HG02588 (cell line): ENCODE measurements at regions not wholly inside any gene's neighbourhood (a gene's known extent, or its start where the extent isn't known, plus 50 kb on each side); places are given as distances from the start of the nearest gene placed in this dataset.
"Not testable (repeated sequence)": the region's sequence is repeated elsewhere in the genome, so short reads cannot be mapped to it uniquely, and the experiment has no call there.

ENCODE experiments used
- ATAC-seq: cut with Tn5 transposase; IDR thresholded peaks from one replicate; pipeline ENCODE4 v1.9.1; 2021; ENCODE audit warnings: mild to moderate bottlenecking, moderate library complexity; ENCODE audit not compliant: unreplicated experiment

DNA sequence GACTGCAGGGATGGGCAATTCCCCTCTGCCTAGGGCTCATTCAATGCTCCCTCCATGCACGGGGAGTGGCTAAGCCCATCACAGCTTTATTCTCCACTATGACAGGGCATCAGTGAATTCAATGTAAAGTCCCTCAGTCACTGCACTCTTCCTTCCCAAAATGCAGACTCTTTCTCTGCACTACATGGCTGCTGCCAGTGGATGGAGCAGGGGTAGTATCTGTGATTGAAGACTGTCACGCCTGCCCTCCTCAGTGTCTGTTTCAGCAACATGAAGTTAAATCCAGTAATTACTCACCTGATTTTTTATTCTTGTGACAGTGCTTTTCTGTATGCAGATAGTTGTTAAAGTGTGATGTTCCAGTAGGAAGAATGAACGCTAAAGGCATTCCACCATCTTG is 1323.2 kb downstream of the AMY1C start:
- no peak for ATAC-seq

DNA sequence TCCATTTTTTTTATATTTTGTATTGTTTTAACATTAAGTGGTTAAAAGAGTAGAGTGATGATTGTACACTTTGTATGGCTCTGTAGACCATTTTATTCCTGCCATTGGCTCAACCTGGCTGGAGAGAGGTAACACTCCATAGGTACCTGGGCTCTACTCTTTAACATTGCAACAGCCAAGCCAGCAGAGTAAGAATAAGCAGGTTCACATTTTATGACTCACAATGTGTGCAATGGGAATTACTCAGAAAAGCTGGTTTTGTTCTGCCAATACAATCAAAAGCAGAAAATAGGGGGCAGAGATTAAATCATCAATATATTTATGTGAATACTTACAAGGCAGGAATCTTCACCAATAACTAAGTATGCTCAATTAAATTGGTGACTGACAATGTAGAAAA is 1324.0 kb downstream of the AMY1C start:
- no peak for ATAC-seq

DNA sequence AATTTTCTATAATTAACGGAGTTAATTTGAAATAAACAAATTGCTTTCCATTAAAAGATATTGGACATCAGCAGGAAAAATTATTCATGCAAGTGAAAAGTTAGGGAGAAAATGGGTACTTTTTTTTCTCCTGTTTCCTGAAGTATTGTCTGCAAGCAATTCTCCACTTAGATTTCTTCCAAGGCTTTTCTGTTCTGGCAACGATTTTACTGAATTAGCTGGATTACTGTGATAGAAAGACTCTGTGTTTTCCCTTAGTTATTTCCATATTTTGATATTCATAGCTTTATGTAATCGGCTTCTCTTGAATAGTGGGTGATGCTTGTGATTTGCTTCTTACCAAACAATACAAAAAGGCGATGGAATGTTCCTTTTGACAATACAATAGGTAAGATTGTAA is 1333.9 kb downstream of the AMY1C start:
- no peak for ATAC-seq

DNA sequence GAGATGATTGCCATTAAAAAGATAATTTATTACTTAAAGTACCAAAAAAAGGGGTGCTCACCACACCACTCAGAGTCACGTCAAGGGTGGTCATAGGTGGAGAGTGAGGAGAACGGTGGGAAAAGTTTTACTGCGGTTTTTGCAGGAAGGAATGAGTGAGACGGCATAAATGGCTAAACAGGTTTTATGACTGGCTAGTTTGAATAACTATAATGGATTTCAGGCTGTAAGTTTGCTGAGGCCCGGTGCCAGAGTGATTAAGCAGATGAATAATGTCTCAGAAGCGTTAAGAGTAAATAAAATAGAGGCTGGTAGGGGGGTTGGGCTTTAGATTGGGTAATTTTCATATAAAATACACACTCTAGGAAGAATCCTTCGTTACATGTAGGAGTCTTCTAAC is 1337.8 kb downstream of the AMY1C start:
- ATAC-seq: no peak

DNA sequence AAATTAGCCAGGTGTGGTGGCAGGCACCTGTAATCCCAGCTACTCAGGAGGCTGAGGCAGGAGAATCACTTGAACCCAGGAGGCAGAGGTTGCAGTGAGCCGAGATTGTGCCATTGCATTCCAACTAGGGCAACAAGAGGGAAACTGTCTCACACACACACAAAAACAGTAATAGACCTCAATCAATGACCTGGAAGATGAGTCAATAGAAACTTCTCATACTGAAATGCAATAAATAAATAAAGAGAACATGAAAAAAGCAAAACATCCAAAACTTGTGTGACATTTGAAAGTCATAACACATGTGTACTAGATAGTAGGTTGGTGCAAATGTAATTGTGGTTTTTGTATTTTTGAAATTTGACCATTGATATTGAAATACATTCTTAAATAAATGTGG is 1338.5 kb downstream of the AMY1C start:
- no peak for ATAC-seq

GRCh38 chr1:105093893-105094292 is 1344.2 kb downstream of the AMY1C start:
- not testable (repeated sequence) for ATAC-seq

GRCh38 chr1:105100102-105100501 is 1350.4 kb downstream of the AMY1C start:
- no peak for ATAC-seq

- ATAC-seq: no peak
Observed at GRCh38 chr1:105101261-105101660, 1351.6 kb downstream of the AMY1C start.

DNA sequence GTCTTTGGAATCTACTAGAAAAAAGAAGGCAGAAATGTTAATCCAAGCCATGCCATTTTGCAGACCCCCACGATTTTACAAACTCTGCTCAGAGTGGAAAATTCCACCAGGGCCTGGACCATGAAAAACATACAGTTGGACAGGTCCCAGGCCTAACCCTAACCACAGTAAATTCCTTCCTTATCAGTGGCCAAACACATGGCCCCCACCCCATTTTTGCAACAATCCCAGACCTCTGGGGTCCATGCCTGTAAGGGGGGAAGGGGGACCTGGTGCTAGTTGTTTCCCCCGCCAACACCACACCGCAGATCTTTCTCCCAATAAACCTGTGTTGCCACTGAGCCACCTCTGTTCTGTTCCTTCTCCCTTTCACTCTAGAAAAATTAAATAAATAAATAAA is 1352.7 kb downstream of the AMY1C start:
- ATAC-seq: no peak

- ATAC-seq: no peak
Observed at GRCh38 chr1:105122041-105122440, 1372.3 kb downstream of the AMY1C start.

GRCh38 chr1:105137543-105138457 is 1388.1 kb downstream of the AMY1C start:
- peak; percentile 68 for ATAC-seq

DNA sequence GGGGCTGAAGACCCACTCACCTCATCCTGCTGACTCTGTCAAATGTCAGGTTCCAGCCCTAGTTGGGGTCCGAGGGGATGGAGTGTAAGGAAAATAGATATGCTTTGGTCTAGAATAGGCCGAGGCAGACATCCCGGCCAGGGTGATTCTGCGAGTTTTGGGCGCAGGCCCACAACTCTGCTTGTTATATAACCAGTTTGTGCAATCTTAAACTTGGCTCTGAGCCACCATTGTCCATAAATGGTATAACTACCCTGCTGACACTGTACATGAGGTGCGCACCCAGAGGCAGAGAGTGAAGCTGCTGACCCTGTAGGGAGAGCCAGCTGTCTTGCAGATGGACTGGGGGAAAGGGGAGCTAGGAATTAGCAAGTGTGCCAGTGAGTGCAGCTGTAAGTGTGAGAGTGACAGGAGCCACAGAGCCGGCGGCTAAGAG is 1388.8 kb downstream of the AMY1C start:
- no peak for ATAC-seq

DNA sequence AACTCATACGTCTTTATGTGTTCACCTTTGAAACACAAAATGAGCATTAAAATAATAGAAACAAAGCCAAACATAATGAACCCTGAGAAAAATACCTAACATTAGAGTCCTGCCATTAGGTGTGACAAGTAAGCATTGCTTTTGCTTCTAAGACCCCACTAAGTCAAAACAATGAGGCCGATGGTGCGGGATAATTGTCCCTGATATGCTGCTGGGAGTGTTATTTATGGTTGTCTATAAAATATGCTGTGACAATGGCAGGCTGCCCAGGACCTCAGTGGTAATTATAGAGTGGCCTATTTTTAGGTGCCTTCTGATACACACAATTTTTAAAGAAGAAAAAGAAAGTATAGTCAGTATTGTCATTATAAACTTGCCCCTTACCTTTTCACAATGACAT is 1423.1 kb downstream of the AMY1C start:
- no peak for ATAC-seq

- ATAC-seq: no peak
Observed at GRCh38 chr1:105180789-105181188, 1431.1 kb downstream of the AMY1C start.

DNA sequence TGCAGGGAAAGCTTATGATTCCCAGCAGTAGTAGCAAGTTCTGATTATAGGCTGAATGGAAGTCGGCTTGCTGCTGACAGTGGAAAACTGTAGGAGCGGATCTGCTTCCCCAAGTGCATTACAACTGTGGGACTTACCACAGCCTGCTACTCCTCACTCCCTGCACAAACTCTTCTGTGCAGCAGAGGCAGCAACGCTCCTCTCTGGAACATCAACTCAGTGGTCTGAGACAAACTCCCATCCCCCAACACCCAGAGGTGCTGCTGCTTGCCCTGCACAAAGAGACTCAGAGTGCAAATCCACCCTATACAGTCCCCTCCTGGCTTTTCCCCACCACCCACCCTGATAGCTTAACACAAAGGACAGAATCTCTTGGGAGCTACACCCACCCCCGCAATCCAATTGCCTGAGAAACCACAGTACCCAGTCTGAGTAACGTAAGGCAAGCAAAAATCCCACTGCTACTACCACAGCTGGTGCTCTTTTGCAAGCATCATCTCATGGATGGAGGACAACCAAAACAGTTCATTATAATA is 1455.2 kb downstream of the AMY1C start:
- ATAC-seq: no peak

- no peak for ATAC-seq
Observed at GRCh38 chr1:105208581-105208980, 1458.9 kb downstream of the AMY1C start.

DNA sequence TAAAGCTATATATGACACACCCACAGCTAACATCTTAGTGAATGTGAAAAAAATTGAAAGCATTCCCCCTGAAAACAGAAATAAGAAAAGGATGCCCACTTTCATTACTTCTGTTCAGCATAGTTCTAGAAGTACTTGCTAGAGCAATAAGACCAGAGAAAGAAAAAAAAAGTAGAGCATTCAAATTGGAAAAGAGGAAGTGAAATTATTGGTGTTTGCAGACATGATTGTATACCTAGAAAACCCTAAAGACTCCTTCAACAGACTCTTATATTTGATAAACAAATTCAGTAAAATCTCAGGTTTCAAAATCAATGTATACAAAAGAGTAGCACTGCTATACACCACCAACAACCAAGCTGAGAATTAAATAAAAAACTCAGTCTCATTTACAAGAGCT is 1461.0 kb downstream of the AMY1C start:
- no peak for ATAC-seq

DNA sequence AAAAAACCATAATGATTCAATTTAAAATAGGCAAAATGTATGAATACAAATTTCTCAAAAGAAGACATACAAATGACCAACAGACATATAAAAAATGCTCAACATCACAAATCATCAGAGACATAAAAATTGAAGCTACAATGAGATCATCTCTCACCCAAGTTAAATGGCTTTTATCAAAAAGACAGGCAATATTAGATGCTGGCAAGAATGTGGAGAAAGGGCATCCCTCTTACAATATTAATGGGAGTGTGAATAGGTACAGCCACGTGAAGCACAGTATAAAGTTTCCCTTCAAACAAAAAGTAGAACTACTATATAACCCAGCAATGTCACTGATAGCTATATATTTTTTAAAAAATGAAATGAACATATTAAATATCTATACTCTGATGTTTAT is 1481.7 kb downstream of the AMY1C start:
- no peak for ATAC-seq

DNA sequence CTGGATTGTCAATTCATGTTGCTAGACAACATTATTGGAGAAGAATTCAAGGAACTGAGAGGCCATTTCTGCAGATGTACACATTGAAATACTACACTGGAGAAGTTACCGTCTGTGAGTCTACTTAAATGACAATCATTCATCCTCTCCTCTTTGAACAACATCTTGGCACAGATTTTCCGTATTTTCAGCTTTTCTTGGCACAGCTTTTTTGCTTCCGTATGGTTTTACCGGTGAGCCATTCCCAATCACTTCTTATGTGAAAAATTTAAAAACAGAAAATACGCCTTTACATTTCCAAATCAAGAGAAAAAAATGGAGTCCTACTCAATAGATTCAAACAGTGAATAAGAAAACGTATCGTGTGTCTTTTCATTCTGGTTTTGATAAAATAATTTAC is 1493.7 kb downstream of the AMY1C start:
- ATAC-seq: no peak

- no peak for ATAC-seq
Observed at GRCh38 chr1:105243969-105244368, 1494.3 kb downstream of the AMY1C start.

- no peak for ATAC-seq
Observed at GRCh38 chr1:105254906-105255305, 1505.2 kb downstream of the AMY1C start.

GRCh38 chr1:105260001-105260400 is 1510.3 kb downstream of the AMY1C start:
- ATAC-seq: no peak

GRCh38 chr1:105270966-105271365 is 1521.3 kb downstream of the AMY1C start:
- ATAC-seq: no peak
